DOHH2 (cell line): ENCODE measurements at regions not wholly inside any gene's neighbourhood (a gene's known extent, or its start where the extent isn't known, plus 50 kb on each side); places are given as distances from the start of the nearest gene placed in this dataset.

Experiments
- CTCF ChIP-seq: fragments of 200-600 bp; sonication (generic); IDR thresholded peaks from one replicate; pipeline ENCODE4 v1.5.1; 2014; ENCODE audit warnings: antibody characterized with exemption, mild to moderate bottlenecking, low read depth, low read length; ENCODE audit not compliant: poor library complexity, severe bottlenecking
- EZH2phosphoT487 ChIP-seq: fragments of 200-600 bp; sonication (generic); IDR thresholded peaks from 2 replicates; pipeline ENCODE4 v1.6.1; 2017; ENCODE audit warnings: borderline replicate concordance, mild to moderate bottlenecking, antibody characterized with exemption, low read length, moderate library complexity, mixed read lengths

DNA sequence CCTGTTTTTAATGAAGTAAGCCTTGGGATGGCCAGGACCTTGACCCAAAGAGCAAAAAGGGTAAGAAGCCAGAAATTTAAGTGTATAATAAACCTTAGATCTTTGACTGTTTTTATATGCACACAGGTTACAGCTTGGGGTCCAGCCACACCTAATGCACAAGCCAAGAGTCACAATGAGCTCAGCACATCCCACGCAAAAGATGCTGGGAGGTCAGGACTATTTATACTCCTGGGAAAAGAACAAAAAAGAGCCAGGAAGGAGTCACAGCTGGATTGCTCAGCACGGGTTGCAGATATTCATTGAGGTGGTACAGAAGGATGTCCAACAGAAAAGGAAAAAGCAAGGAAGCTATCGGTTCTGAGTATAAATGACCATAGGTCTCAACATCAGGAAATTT lies 536.3 kb downstream of the NTRK3 start:
- no peak for TF ChIP-seq CTCF
- no peak for TF ChIP-seq EZH2phosphoT487
